ENCODE measurements at regions not wholly inside any gene's neighbourhood (a gene's known extent, or its start where the extent isn't known, plus 50 kb on each side); places are given as distances from the start of the nearest gene placed in this dataset.

DNA sequence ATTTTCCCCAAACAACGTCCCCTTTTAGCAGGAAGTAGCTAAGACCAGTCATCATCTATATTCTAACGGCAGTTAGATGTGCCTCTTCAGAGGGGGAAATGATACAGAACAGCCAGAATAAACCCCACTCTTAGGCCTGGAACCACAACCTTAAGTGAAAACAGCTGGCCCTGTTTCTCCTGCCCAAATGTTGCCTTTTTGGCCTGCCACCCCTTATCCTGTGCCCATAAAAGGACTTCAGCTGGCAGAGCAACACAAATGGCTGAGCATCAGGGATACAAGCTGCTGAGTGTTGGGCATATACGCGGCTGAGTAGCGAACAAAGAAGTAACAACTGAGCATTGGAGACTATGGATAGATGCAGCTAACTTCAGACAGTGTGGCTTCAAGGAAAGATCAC lies 1491.4 kb downstream of the LRRC4C start:
- 13% methylated on average over 5 of the region's 5 CpGs for WGBS (ENCODE audit: insufficient coverage, low coverage, missing lambda C conversion rate)
- H3K4me1 ChIP-seq (replicated peaks in 1 of 2; ENCODE audit: control insufficient read depth in 2 of 2, insufficient read depth in 2 of 2, low read length in 2 of 2): no peaks in the 10 kb centered on the region
- ATAC-seq (no peak), DNase-seq (ENCODE audit: extremely low read depth in 1 of 4, low spot score in 3 of 4) (no peak), FAIRE-seq (no peak)
- H3K9me1 ChIP-seq (ENCODE audit: control insufficient read depth, insufficient read depth, low read length): no peaks in the 10 kb centered on the region
- ChIA-PET POLR2A (no interaction called here), CTCF (ENCODE audit: low intra/inter-chr PET ratio) (no interaction called here)
- no peak overlapping the region for H3K9ac ChIP-seq (ENCODE audit: insufficient read depth in 1 of 2, low read depth in 2 of 2, low read length in 2 of 2)
- TF ChIP-seq ZNF175 (CRISPR knock-in tag; IDR thresholded peaks at IDR 0.05; ENCODE audit: low read depth) (no peak), CBFA2T3 (IDR thresholded peaks at IDR 0.05) (no peak), YY1 (IDR thresholded peaks at IDR 0.05; ENCODE audit: borderline replicate concordance in 1 of 3, control insufficient read depth in 1 of 3, extremely low read depth in 1 of 3, insufficient read depth in 3 of 3, insufficient read length in 1 of 3, insufficient replicate concordance in 2 of 3, low read depth in 1 of 3, low read length in 2 of 3) (no peak), THRA (IDR thresholded peaks at IDR 0.05) (no peak)
- TF ChIP-seq, protein P1, sequence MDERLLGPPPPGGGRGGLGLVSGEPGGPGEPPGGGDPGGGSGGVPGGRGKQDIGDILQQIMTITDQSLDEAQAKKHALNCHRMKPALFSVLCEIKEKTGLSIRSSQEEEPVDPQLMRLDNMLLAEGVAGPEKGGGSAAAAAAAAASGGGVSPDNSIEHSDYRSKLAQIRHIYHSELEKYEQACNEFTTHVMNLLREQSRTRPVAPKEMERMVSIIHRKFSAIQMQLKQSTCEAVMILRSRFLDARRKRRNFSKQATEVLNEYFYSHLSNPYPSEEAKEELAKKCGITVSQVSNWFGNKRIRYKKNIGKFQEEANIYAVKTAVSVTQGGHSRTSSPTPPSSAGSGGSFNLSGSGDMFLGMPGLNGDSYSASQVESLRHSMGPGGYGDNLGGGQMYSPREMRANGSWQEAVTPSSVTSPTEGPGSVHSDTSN (CRISPR knock-in tag; IDR thresholded peaks at IDR 0.05; ENCODE audit: low read depth): no peak
- TF ChIP-seq, protein P1 (tag; conservative IDR thresholded peaks at IDR 0.05; ENCODE audit: low read depth): no peak
- H3K27me3 ChIP-seq (ENCODE audit: control insufficient read depth in 2 of 2, insufficient read depth in 2 of 2, low read length in 2 of 2): no peaks in the 10 kb centered on the region
- no TSS peak for BruUV-seq (replicated peaks)
- H3K79me2 ChIP-seq (ENCODE audit: control insufficient read depth, insufficient read depth, low read length): no peaks in the 10 kb centered on the region
- H4K20me1 ChIP-seq (replicated peaks; ENCODE audit: control insufficient read depth, insufficient read depth, low read length): no peaks in the 10 kb centered on the region
- intact Hi-C loops (cut with micrococcal nuclease): no loop called here
- no peaks in the 10 kb centered on the region for H3K36me3 ChIP-seq (ENCODE audit: control insufficient read depth, insufficient read depth, low read length)
- no peak overlapping the region for H2AFZ ChIP-seq (ENCODE audit: low read depth, low read length)
- no peak overlapping the region for H3K4me3 ChIP-seq
- H3K27ac ChIP-seq (ENCODE audit: extremely low read depth, low read depth, low read length): no peak overlapping the region
- in situ Hi-C loops (cut with MboI): no loop called here
- H3K9me3 ChIP-seq (replicated peaks; ENCODE audit: control insufficient read depth, insufficient read depth, low read depth, low read length): no peaks in the 10 kb centered on the region
- no peak overlapping the region for H3K4me2 ChIP-seq (ENCODE audit: insufficient read depth, low read length)
